CD4-positive, CD25-positive, alpha-beta regulatory T cell (primary cell): ENCODE measurements at regions not wholly inside any gene's neighbourhood (a gene's known extent, or its start where the extent isn't known, plus 50 kb on each side); places are given as distances from the start of the nearest gene placed in this dataset.

Experiments used
- ATAC-seq, 2 donors: fragments of 150-1000 bp; cut with Tn5 transposase; one replicate each; pipeline ENCODE4 v1.10.0; 2021; ENCODE audit warnings: low read depth in 2 of 2, moderate number of reproducible peaks in 2 of 2, moderate library complexity in 1 of 2
- DNase-seq, 3 donors: peaks; one replicate each; pipeline versions ENCODE4 v3.0.0 to v3.0.0-alpha.2; 2012 to 2022; ENCODE audit warnings: mixed read lengths in 1 of 3
- H3K27ac ChIP-seq: one replicate; pipeline ENCODE4 v1.7.0; 2013; ENCODE audit warnings: mild to moderate bottlenecking, low read length; ENCODE audit not compliant: insufficient read depth, poor library complexity, severe bottlenecking
- H3K27me3 ChIP-seq: one replicate; pipeline ENCODE4 v1.7.0; 2013; ENCODE audit warnings: low read length; ENCODE audit not compliant: control insufficient read depth, insufficient read depth
- H3K36me3 ChIP-seq: one replicate; pipeline ENCODE4 v1.7.0; 2013; ENCODE audit warnings: mild to moderate bottlenecking, low read length, moderate library complexity; ENCODE audit not compliant: control insufficient read depth, insufficient read depth
- H3K4me1 ChIP-seq: 2 replicates; pipeline ENCODE4 v1.7.0; 2013; ENCODE audit warnings: mild to moderate bottlenecking, low read length; ENCODE audit not compliant: insufficient read depth, control insufficient read depth, poor library complexity, severe bottlenecking
- H3K4me3 ChIP-seq: one replicate; pipeline ENCODE4 v1.7.0; 2013; ENCODE audit warnings: low read depth, mild to moderate bottlenecking, low read length, moderate library complexity
- H3K9me3 ChIP-seq, 2 experiments: 1 replicate in 1 of 2; 2 replicates in 1 of 2; pipeline ENCODE4 v1.7.0; 2013; ENCODE audit warnings: low read length in 2 of 2, mild to moderate bottlenecking in 1 of 2, moderate library complexity in 1 of 2; ENCODE audit not compliant: control insufficient read depth in 2 of 2
- H3K27ac Mint-ChIP-seq, 3 donors: one replicate each; pipeline ENCODE4 v1.8.0; 2020 to 2022; ENCODE audit warnings: mild to moderate bottlenecking in 3 of 3, mixed read lengths in 3 of 3, moderate library complexity in 2 of 3
- H3K27me3 Mint-ChIP-seq: one replicate; pipeline ENCODE4 v1.8.0; 2022; ENCODE audit warnings: mild to moderate bottlenecking, mixed read lengths
- H3K36me3 Mint-ChIP-seq: one replicate; pipeline ENCODE4 v1.8.0; 2020; ENCODE audit warnings: mixed read lengths
- H3K4me1 Mint-ChIP-seq, 4 donors: one replicate each; pipeline ENCODE4 v1.8.0; 2020 to 2022; ENCODE audit warnings: mixed read lengths in 4 of 4, mild to moderate bottlenecking in 1 of 4
- H3K4me3 Mint-ChIP-seq, 4 donors: one replicate each; pipeline ENCODE4 v1.8.0; 2020 to 2022; ENCODE audit warnings: mild to moderate bottlenecking in 4 of 4, mixed read lengths in 4 of 4, moderate library complexity in 3 of 4
- H3K9me3 Mint-ChIP-seq, 7 donors: one replicate each; pipeline ENCODE4 v1.8.0; 2020 to 2022; ENCODE audit warnings: mixed read lengths in 7 of 7, mild to moderate bottlenecking in 3 of 7, moderate library complexity in 2 of 7

- Histone ChIP-seq H3K27ac (no peak overlapping the region), H3K9me3 (no peaks in the 10 kb centered on the region), H3K4me3 (no peak overlapping the region), H3K4me1 (no peaks in the 10 kb centered on the region), H3K27me3 (no peaks in the 10 kb centered on the region), H3K36me3 (no peaks in the 10 kb centered on the region)
- H3K9me3 Mint-ChIP-seq: peaks cover 0 to 22% (median 4%) of the 10 kb centered on the region in 7 donors
- H3K27me3 Mint-ChIP-seq: no peaks in the 10 kb centered on the region
- DNase-seq (no peak), ATAC-seq (no peak)
- no peak overlapping the region for H3K4me3 Mint-ChIP-seq
- no peaks in the 10 kb centered on the region for H3K36me3 Mint-ChIP-seq
- H3K4me1 Mint-ChIP-seq: no peaks in the 10 kb centered on the region
- no peak overlapping the region for H3K27ac Mint-ChIP-seq
Observed at GRCh38 chr21:27224169-27224568, 257.3 kb upstream of the ADAMTS5 start.

GRCh38 chr21:27221077-27221476 lies 254.2 kb upstream of the ADAMTS5 start:
- no peak for ATAC-seq
- Mint-ChIP-seq H3K36me3 (no peaks in the 10 kb centered on the region), H3K4me3 (no peak overlapping the region), H3K9me3 (peaks cover 1 to 27% (median 11%) of the 10 kb centered on the region in 7 donors), H3K27me3 (no peaks in the 10 kb centered on the region), H3K4me1 (peaks cover 0 to 2% (median 0%) of the 10 kb centered on the region in 4 donors), H3K27ac (no peak overlapping the region)
- Histone ChIP-seq H3K36me3 (no peaks in the 10 kb centered on the region), H3K4me3 (no peak overlapping the region), H3K9me3 (no peaks in the 10 kb centered on the region), H3K27me3 (no peaks in the 10 kb centered on the region), H3K4me1 (no peaks in the 10 kb centered on the region), H3K27ac (no peak overlapping the region)
- no peak for DNase-seq

GRCh38 chr21:27220416-27220815 lies 253.5 kb upstream of the ADAMTS5 start:
- H3K36me3 ChIP-seq: no peaks in the 10 kb centered on the region
- H3K27me3 Mint-ChIP-seq: no peaks in the 10 kb centered on the region
- H3K4me1 Mint-ChIP-seq: peaks cover 0 to 2% (median 0%) of the 10 kb centered on the region in 4 donors
- no peak overlapping the region for H3K4me3 ChIP-seq
- no peak overlapping the region for H3K27ac Mint-ChIP-seq
- no peaks in the 10 kb centered on the region for H3K36me3 Mint-ChIP-seq
- ATAC-seq (no peak), DNase-seq (no peak)
- H3K4me1 ChIP-seq: no peaks in the 10 kb centered on the region
- H3K9me3 Mint-ChIP-seq: peaks cover 2 to 24% (median 11%) of the 10 kb centered on the region in 7 donors
- no peaks in the 10 kb centered on the region for H3K9me3 ChIP-seq
- H3K4me3 Mint-ChIP-seq: no peak overlapping the region
- H3K27me3 ChIP-seq: no peaks in the 10 kb centered on the region
- H3K27ac ChIP-seq: no peak overlapping the region

- Histone ChIP-seq H3K27ac (no peak overlapping the region), H3K4me1 (no peaks in the 10 kb centered on the region), H3K36me3 (no peaks in the 10 kb centered on the region), H3K4me3 (no peak overlapping the region), H3K9me3 (no peaks in the 10 kb centered on the region), H3K27me3 (no peaks in the 10 kb centered on the region)
- Mint-ChIP-seq H3K27ac (no peak overlapping the region), H3K4me3 (no peak overlapping the region), H3K27me3 (no peaks in the 10 kb centered on the region), H3K36me3 (no peaks in the 10 kb centered on the region), H3K4me1 (peaks cover 0 to 2% (median 0%) of the 10 kb centered on the region in 4 donors), H3K9me3 (peaks cover 2 to 24% (median 12%) of the 10 kb centered on the region in 7 donors)
- ATAC-seq: no peak
- no peak for DNase-seq
Observed at GRCh38 chr21:27219068-27219467, 252.2 kb upstream of the ADAMTS5 start.

GRCh38 chr21:27213303-27213702 lies 246.4 kb upstream of the ADAMTS5 start:
- no peaks in the 10 kb centered on the region for H3K27me3 ChIP-seq

GRCh38 chr21:27212441-27212840 lies 245.6 kb upstream of the ADAMTS5 start:
- ATAC-seq: no peak

More at GRCh38 chr21:27213303-27213702, 246.4 kb upstream of the ADAMTS5 start:
- H3K4me1 ChIP-seq: no peaks in the 10 kb centered on the region
- Mint-ChIP-seq H3K9me3 (peaks cover 3 to 16% (median 8%) of the 10 kb centered on the region in 7 donors), H3K27me3 (no peaks in the 10 kb centered on the region), H3K36me3 (no peaks in the 10 kb centered on the region), H3K4me1 (peaks cover 0 to 2% (median 0%) of the 10 kb centered on the region in 4 donors), H3K4me3 (no peak overlapping the region), H3K27ac (no peak overlapping the region)
- no peaks in the 10 kb centered on the region for H3K36me3 ChIP-seq
- DNase-seq (no peak), ATAC-seq (no peak)
- H3K27ac ChIP-seq: no peak overlapping the region
- H3K4me3 ChIP-seq: no peak overlapping the region
- H3K9me3 ChIP-seq: no peaks in the 10 kb centered on the region

GRCh38 chr21:27209546-27209945 lies 242.7 kb upstream of the ADAMTS5 start:
- no peaks in the 10 kb centered on the region for H3K4me1 Mint-ChIP-seq

More at GRCh38 chr21:27212441-27212840, 245.6 kb upstream of the ADAMTS5 start:
- Histone ChIP-seq H3K27ac (no peak overlapping the region), H3K36me3 (no peaks in the 10 kb centered on the region), H3K27me3 (no peaks in the 10 kb centered on the region), H3K4me1 (no peaks in the 10 kb centered on the region), H3K9me3 (no peaks in the 10 kb centered on the region), H3K4me3 (no peak overlapping the region)
- no peak for DNase-seq
- Mint-ChIP-seq H3K27ac (no peak overlapping the region), H3K9me3 (peaks cover 0 to 10% (median 5%) of the 10 kb centered on the region in 7 donors), H3K27me3 (no peaks in the 10 kb centered on the region), H3K36me3 (no peaks in the 10 kb centered on the region), H3K4me3 (no peak overlapping the region), H3K4me1 (no peaks in the 10 kb centered on the region)

GRCh38 chr21:27206368-27206982 lies 239.6 kb upstream of the ADAMTS5 start:
- H3K4me3 ChIP-seq: no peak overlapping the region
- Mint-ChIP-seq H3K4me3 (no peak overlapping the region), H3K27ac (no peak overlapping the region), H3K9me3 (peaks cover 0 to 17% (median 5%) of the 10 kb centered on the region in 7 donors), H3K4me1 (no peaks in the 10 kb centered on the region), H3K27me3 (no peaks in the 10 kb centered on the region), H3K36me3 (no peaks in the 10 kb centered on the region)
- no peak for ATAC-seq
- H3K27ac ChIP-seq: no peak overlapping the region
- H3K27me3 ChIP-seq: no peaks in the 10 kb centered on the region
- no peaks in the 10 kb centered on the region for H3K9me3 ChIP-seq
- no peaks in the 10 kb centered on the region for H3K4me1 ChIP-seq
- no peaks in the 10 kb centered on the region for H3K36me3 ChIP-seq
- no peak for DNase-seq

More at GRCh38 chr21:27209546-27209945, 242.7 kb upstream of the ADAMTS5 start:
- ATAC-seq: no peak
- H3K9me3 ChIP-seq: no peaks in the 10 kb centered on the region
- Mint-ChIP-seq H3K36me3 (no peaks in the 10 kb centered on the region), H3K9me3 (peaks cover 0 to 12% (median 5%) of the 10 kb centered on the region in 7 donors), H3K4me3 (no peak overlapping the region), H3K27ac (no peak overlapping the region), H3K27me3 (no peaks in the 10 kb centered on the region)
- H3K4me3 ChIP-seq: no peak overlapping the region
- no peak overlapping the region for H3K27ac ChIP-seq
- H3K4me1 ChIP-seq: no peaks in the 10 kb centered on the region
- no peak for DNase-seq
- no peaks in the 10 kb centered on the region for H3K27me3 ChIP-seq
- H3K36me3 ChIP-seq: no peaks in the 10 kb centered on the region
